ENCODE measurements at regions not wholly inside any gene's neighbourhood (a gene's known extent, or its start where the extent isn't known, plus 50 kb on each side); places are given as distances from the start of the nearest gene placed in this dataset.

GRCh38 chr14:76941544-76941943, 87.0 kb downstream of the IRF2BPL start (continued):
- TF ChIP-seq ZNF24 (IDR thresholded peaks at IDR 0.05), result no peak
- TF ChIP-seq RB1 (IDR thresholded peaks at IDR 0.05; ENCODE audit: borderline replicate concordance), result no peak
- TF ChIP-seq IKZF2 (IDR thresholded peaks at IDR 0.05), result no peak
- TF ChIP-seq KLF5 (IDR thresholded peaks at IDR 0.05; ENCODE audit: partially characterized antibody), result no peak
- TF ChIP-seq EP300 (IDR thresholded peaks at IDR 0.05; ENCODE audit: borderline replicate concordance in 1 of 2, control insufficient read depth in 1 of 2, low read depth in 2 of 2, low read length in 2 of 2), result no peak
- TF ChIP-seq BMI1 (IDR thresholded peaks at IDR 0.05; ENCODE audit: borderline replicate concordance), result no peak
- TF ChIP-seq CREM (IDR thresholded peaks at IDR 0.05; ENCODE audit: low read depth), result no peak

GRCh38 chr14:76940021-76940760, 88.3 kb downstream of the IRF2BPL start:
- no peak overlapping the region for H3K27ac ChIP-seq (ENCODE audit: control insufficient read depth, insufficient read depth)
- H4K20me1 ChIP-seq (ENCODE audit: control insufficient read depth, insufficient read depth), result no peaks in the 10 kb centered on the region
- DNase-seq (ENCODE audit: low read depth, low spot score) (no peak), ATAC-seq (no peak), FAIRE-seq (no peak)
- intact Hi-C loops (cut with micrococcal nuclease; ENCODE audit: unreplicated experiment), result no loop called here
- TF ChIP-seq NFXL1 (IDR thresholded peaks at IDR 0.05; ENCODE audit: borderline replicate concordance) (no peak), SUZ12 (IDR thresholded peaks at IDR 0.05; ENCODE audit: unreplicated experiment) (no peak)
- ChIA-PET POLR2A (interaction anchor here (1.0 to 6.2 kb wide), 5 partner anchors 10 to 22 kb away, joined by 3 to 95 read pairs (median 4); no protein-coding TSS in a partner anchor), RAD21 (ENCODE audit: unreplicated experiment) (interaction anchor here (0.8 to 11.9 kb wide), 5 partner anchors 11 to 113 kb away, joined by 3 to 285 read pairs (median 35); no protein-coding TSS in a partner anchor), CTCF (interaction anchor here (1.1 to 8.1 kb wide), 3 partner anchors 22 to 113 kb away, joined by 3 to 189 read pairs (median 5); no protein-coding TSS in a partner anchor), SMC1A (ENCODE audit: uncharacterized antibody, unreplicated experiment) (interaction anchor here (1.3 to 12.3 kb wide), 3 partner anchors 8 to 23 kb away, joined by 8 to 233 read pairs (median 57); no protein-coding TSS in a partner anchor)
- H3K79me2 ChIP-seq (ENCODE audit: control insufficient read depth, insufficient read depth, low read length), result no peaks in the 10 kb centered on the region
- H3K4me1 ChIP-seq (ENCODE audit: control insufficient read depth, insufficient read depth, low read length), result peaks cover 13% of the 10 kb centered on the region
- no peaks in the 10 kb centered on the region for H3K27me3 ChIP-seq (replicated peaks in 1 of 2; ENCODE audit: control insufficient read depth in 2 of 2, insufficient read depth in 2 of 2, low read length in 1 of 2)
- H3K9me3 ChIP-seq (replicated peaks; ENCODE audit: control insufficient read depth, insufficient read depth, low read length), result no peaks in the 10 kb centered on the region
- 94% methylated on average over 7 of the region's 8 CpGs for WGBS (ENCODE audit: insufficient coverage, insufficient replicate concordance, low lambda C conversion rate, missing lambda C conversion rate)
- in situ Hi-C loops (cut with MboI), result no loop called here
- no peak overlapping the region for H2AFZ ChIP-seq (ENCODE audit: control insufficient read depth, low read depth, low read length)
- H3K4me3 ChIP-seq, result no peak overlapping the region
- no peak overlapping the region for H3K9ac ChIP-seq (ENCODE audit: control insufficient read depth, insufficient read depth, low read length)
- no peak overlapping the region for H3K4me2 ChIP-seq (ENCODE audit: control insufficient read depth, insufficient read depth)
- BruUV-seq (replicated peaks), result no TSS peak
- no peaks in the 10 kb centered on the region for H3K36me3 ChIP-seq (ENCODE audit: control insufficient read depth in 2 of 2, insufficient read depth in 2 of 2, low read length in 1 of 2)

Measured in GM12878 (cell line).